H9 (cell line): ENCODE measurements at regions not wholly inside any gene's neighbourhood (a gene's known extent, or its start where the extent isn't known, plus 50 kb on each side); places are given as distances from the start of the nearest gene placed in this dataset.

Experiments used
- DNase-seq: peaks from one replicate; pipeline ENCODE4 v3.0.0-alpha.2; 2017
- H2AFZ ChIP-seq: one replicate; pipeline ENCODE4 v1.6.1; 2013; ENCODE audit warnings: mild to moderate bottlenecking, low read length, control low read depth, moderate library complexity
- H2AK5ac ChIP-seq: 2 replicates; pipeline ENCODE4 v1.6.1; 2013; ENCODE audit warnings: low read length, control low read depth, mixed read lengths; ENCODE audit not compliant: insufficient read length
- H2BK120ac ChIP-seq: one replicate; pipeline ENCODE4 v1.6.1; 2013; ENCODE audit warnings: low read depth, mild to moderate bottlenecking, low read length, control low read depth, inconsistent platforms; ENCODE audit not compliant: poor library complexity, severe bottlenecking
- H2BK12ac ChIP-seq: 2 replicates; pipeline ENCODE4 v1.6.1; 2013; ENCODE audit warnings: low read length, control low read depth, mixed read lengths, low read depth; ENCODE audit not compliant: insufficient read length
- H2BK15ac ChIP-seq: 2 replicates; pipeline ENCODE4 v1.6.1; 2013; ENCODE audit warnings: low read depth, low read length, control low read depth
- H2BK20ac ChIP-seq: one replicate; pipeline ENCODE4 v1.6.1; 2013; ENCODE audit warnings: low read depth, mild to moderate bottlenecking, low read length, control low read depth, inconsistent platforms; ENCODE audit not compliant: poor library complexity, severe bottlenecking
- H2BK5ac ChIP-seq: 2 replicates; pipeline ENCODE4 v1.6.1; 2013; ENCODE audit warnings: low read length, control low read depth, mixed read lengths; ENCODE audit not compliant: insufficient read length
- H3K14ac ChIP-seq: 2 replicates; pipeline ENCODE4 v1.6.1; 2013; ENCODE audit warnings: low read length, control low read depth; ENCODE audit not compliant: insufficient read depth
- H3K18ac ChIP-seq: 2 replicates; pipeline ENCODE4 v1.6.1; 2013; ENCODE audit warnings: low read depth, mild to moderate bottlenecking, mixed read lengths, low read length, control low read depth; ENCODE audit not compliant: insufficient read length
- H3K23ac ChIP-seq: 2 replicates; pipeline ENCODE4 v1.6.1; 2013; ENCODE audit warnings: low read length, control low read depth, mixed read lengths, low read depth; ENCODE audit not compliant: insufficient read length
- H3K23me2 ChIP-seq: 2 replicates; pipeline ENCODE4 v1.6.1; 2013; ENCODE audit warnings: low read depth, mild to moderate bottlenecking, mixed read lengths, low read length, control low read depth; ENCODE audit not compliant: insufficient read length, poor library complexity, severe bottlenecking
- H3K27ac ChIP-seq: 2 replicates; pipeline ENCODE4 v1.5.1; 2013; ENCODE audit warnings: low read length, control low read depth, mixed read lengths, low read depth; ENCODE audit not compliant: insufficient read length
- H3K27me3 ChIP-seq: 2 replicates; pipeline ENCODE4 v1.6.1; 2013; ENCODE audit warnings: low read length, control low read depth, inconsistent platforms; ENCODE audit not compliant: insufficient read depth
- H3K4ac ChIP-seq: 2 replicates; pipeline ENCODE4 v1.6.1; 2013; ENCODE audit warnings: low read depth, mild to moderate bottlenecking, control low read depth, inconsistent platforms, low read length, moderate library complexity
- H3K4me1 ChIP-seq: 2 replicates; pipeline ENCODE4 v1.6.1; 2013; ENCODE audit warnings: low read length, control low read depth, inconsistent platforms; ENCODE audit not compliant: insufficient read depth
- H3K4me2 ChIP-seq: 2 replicates; pipeline ENCODE4 v1.6.1; 2013; ENCODE audit warnings: low read length, control low read depth, mixed read lengths; ENCODE audit not compliant: insufficient read length, insufficient read depth
- H3K56ac ChIP-seq: 2 replicates; pipeline ENCODE4 v1.6.1; 2013; ENCODE audit warnings: low read depth, mild to moderate bottlenecking, mixed read lengths, low read length, control low read depth; ENCODE audit not compliant: insufficient read length
- H3K79me1 ChIP-seq: 2 replicates; pipeline ENCODE4 v1.6.1; 2013; ENCODE audit warnings: low read depth, mild to moderate bottlenecking, moderate library complexity, low read length, control low read depth, inconsistent platforms; ENCODE audit not compliant: insufficient read depth, poor library complexity, severe bottlenecking
- H3K79me2 ChIP-seq: 2 replicates; pipeline ENCODE4 v1.6.1; 2013; ENCODE audit warnings: low read length, control low read depth, inconsistent platforms; ENCODE audit not compliant: insufficient read depth
- H3K9ac ChIP-seq: 2 replicates; pipeline ENCODE4 v1.6.1; 2013; ENCODE audit warnings: low read length, control low read depth, mixed read lengths; ENCODE audit not compliant: insufficient read length; ENCODE audit errors: extremely low read depth
- H3K9me3 ChIP-seq: one replicate; pipeline ENCODE4 v1.6.1; 2013; ENCODE audit warnings: low read depth, low read length, inconsistent platforms; ENCODE audit not compliant: control insufficient read depth
- H3T11ph ChIP-seq: one replicate; pipeline ENCODE4 v1.6.1; 2013; ENCODE audit warnings: mild to moderate bottlenecking, low read length, control low read depth, inconsistent platforms
- H4K20me1 ChIP-seq: one replicate; pipeline ENCODE4 v1.6.1; 2013; ENCODE audit not compliant: control insufficient read depth, insufficient read length, insufficient read depth
- H4K5ac ChIP-seq: 2 replicates; pipeline ENCODE4 v1.6.1; 2013; ENCODE audit warnings: low read depth, mild to moderate bottlenecking, mixed read lengths, low read length, control low read depth; ENCODE audit not compliant: insufficient read length
- H4K8ac ChIP-seq: replicated peaks from 2 replicates; pipeline ENCODE4 v1.6.1; 2013; ENCODE audit warnings: low read length, control low read depth, mixed read lengths, low read depth; ENCODE audit not compliant: insufficient read length
- H4K91ac ChIP-seq: 2 replicates; pipeline ENCODE4 v1.6.1; 2013; ENCODE audit warnings: low read depth, mild to moderate bottlenecking, moderate library complexity, mixed read lengths, low read length, control low read depth; ENCODE audit not compliant: insufficient read length
- H3K27ac Mint-ChIP-seq, 3 experiments: 2 replicates in 2 of 3; 3 replicates in 1 of 3; pipeline ENCODE4 v1.8.0; 2020 to 2021; ENCODE audit warnings: mixed read lengths in 3 of 3, mild to moderate bottlenecking in 1 of 3, moderate library complexity in 1 of 3
- H3K27me3 Mint-ChIP-seq: 2 replicates; pipeline ENCODE4 v1.8.0; 2021; ENCODE audit warnings: low read depth, mild to moderate bottlenecking, moderate library complexity, mixed read lengths
- H3K36me3 Mint-ChIP-seq, 3 experiments: 2 replicates in 2 of 3; 3 replicates in 1 of 3; pipeline ENCODE4 v1.8.0; 2020 to 2021; ENCODE audit warnings: low read depth in 3 of 3, mixed read lengths in 3 of 3; ENCODE audit not compliant: insufficient read depth in 1 of 3
- H3K4me1 Mint-ChIP-seq, 2 experiments: 2 replicates each; pipeline ENCODE4 v1.8.0; 2020; ENCODE audit warnings: mixed read lengths in 2 of 2
- H3K4me3 Mint-ChIP-seq, 2 experiments: 2 replicates in 1 of 2; 3 replicates in 1 of 2; pipeline ENCODE4 v1.8.0; 2020 to 2021; ENCODE audit warnings: mild to moderate bottlenecking in 2 of 2, mixed read lengths in 2 of 2, moderate library complexity in 1 of 2
- H3K9me3 Mint-ChIP-seq, 2 experiments: 2 replicates in 1 of 2; 3 replicates in 1 of 2; pipeline ENCODE4 v1.8.0; 2020; ENCODE audit warnings: mild to moderate bottlenecking in 2 of 2, mixed read lengths in 2 of 2, moderate library complexity in 1 of 2
- WGBS: extraction: QIAGEN DNeasy Blood & Tissue Kit; methylation state at CpG from one replicate; pipeline ENCODE4 v1.1.7; 2013; ENCODE audit warnings: missing lambda C conversion rate, low lambda C conversion rate, mixed read lengths; ENCODE audit not compliant: insufficient read length; ENCODE audit errors: extremely low coverage; 5-methylcytosine and 5-hydroxymethylcytosine counted together
- TF ChIP-seq, protein P1 (sequence below): fragments of 200-600 bp; sonication (generic); conservative IDR thresholded peaks from 3 replicates; pipeline ENCODE4 v1.8.0; 2021; ENCODE audit warnings: antibody characterized with exemption, mild to moderate bottlenecking

DNA sequence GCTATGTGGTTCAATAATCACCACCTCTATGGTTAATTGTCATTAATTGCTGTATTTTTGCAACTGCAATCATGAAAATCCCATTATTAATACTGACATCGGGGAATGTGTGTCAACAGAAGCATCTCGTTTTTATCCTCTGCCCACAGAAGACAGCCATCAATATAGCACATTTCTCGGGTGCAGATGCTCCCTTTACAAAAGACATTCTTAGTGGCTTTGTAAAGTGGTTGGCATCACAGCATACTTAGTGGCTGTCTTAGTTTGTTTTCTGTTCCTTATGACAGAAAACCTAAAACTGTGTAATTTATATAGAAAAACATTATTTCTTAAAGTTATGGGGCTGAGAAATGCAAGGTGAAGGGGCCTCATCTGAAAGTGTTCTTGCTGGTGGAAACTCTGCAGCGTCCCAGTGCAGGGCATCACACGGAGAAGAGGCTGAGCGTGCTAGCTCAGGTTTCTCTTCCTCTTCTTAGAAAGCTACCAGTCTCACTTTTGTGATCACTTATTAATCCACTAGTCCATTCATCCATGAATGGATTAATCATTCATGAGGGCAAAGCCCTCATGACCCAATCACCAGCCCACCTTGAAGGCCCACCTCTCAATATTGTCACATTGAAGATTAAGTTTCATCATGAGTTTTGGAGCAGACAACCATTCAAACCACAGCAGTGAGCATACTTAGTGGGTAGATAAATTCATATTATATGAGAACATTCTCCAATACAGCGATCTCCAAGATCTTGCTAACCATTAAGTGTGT lies 1067.7 kb upstream of the PABPC4L start:
- no peaks in the 10 kb centered on the region for H3K79me2 ChIP-seq
- no peak overlapping the region for H2AK5ac ChIP-seq
- H3K23ac ChIP-seq = no peak overlapping the region
- H4K5ac ChIP-seq = no peak overlapping the region
- H3K27ac ChIP-seq = no peak overlapping the region
- H3K56ac ChIP-seq = no peak overlapping the region
- Mint-ChIP-seq H3K36me3 (no peaks in the 10 kb centered on the region), H3K4me3 (no peak overlapping the region), H3K27ac (no peak overlapping the region), H3K27me3 (no peaks in the 10 kb centered on the region), H3K4me1 (no peaks in the 10 kb centered on the region), H3K9me3 (no peaks in the 10 kb centered on the region; a peak in 1 of 5 replicates)
- H4K91ac ChIP-seq = no peak overlapping the region
- no peak overlapping the region for H2BK120ac ChIP-seq
- no peaks in the 10 kb centered on the region for H4K20me1 ChIP-seq
- H3K23me2 ChIP-seq = no peaks in the 10 kb centered on the region
- H3K27me3 ChIP-seq = no peaks in the 10 kb centered on the region
- no peak overlapping the region for H3K4me2 ChIP-seq
- no peak overlapping the region for H2BK12ac ChIP-seq
- H3K4ac ChIP-seq = no peak overlapping the region
- H3K18ac ChIP-seq = no peak overlapping the region
- H2BK15ac ChIP-seq = no peak overlapping the region
- H3K4me1 ChIP-seq = no peaks in the 10 kb centered on the region
- no peak overlapping the region for H2AFZ ChIP-seq
- WGBS = no CpG with 5 or more reads among the region's 7 CpGs
- DNase-seq = no peak
- H4K8ac ChIP-seq = no peak overlapping the region
- H3K9ac ChIP-seq = no peak overlapping the region
- no peaks in the 10 kb centered on the region for H3K79me1 ChIP-seq
- H3K14ac ChIP-seq = no peak overlapping the region
- no peak overlapping the region for H3T11ph ChIP-seq
- H2BK20ac ChIP-seq = no peak overlapping the region
- TF ChIP-seq, protein P1, sequence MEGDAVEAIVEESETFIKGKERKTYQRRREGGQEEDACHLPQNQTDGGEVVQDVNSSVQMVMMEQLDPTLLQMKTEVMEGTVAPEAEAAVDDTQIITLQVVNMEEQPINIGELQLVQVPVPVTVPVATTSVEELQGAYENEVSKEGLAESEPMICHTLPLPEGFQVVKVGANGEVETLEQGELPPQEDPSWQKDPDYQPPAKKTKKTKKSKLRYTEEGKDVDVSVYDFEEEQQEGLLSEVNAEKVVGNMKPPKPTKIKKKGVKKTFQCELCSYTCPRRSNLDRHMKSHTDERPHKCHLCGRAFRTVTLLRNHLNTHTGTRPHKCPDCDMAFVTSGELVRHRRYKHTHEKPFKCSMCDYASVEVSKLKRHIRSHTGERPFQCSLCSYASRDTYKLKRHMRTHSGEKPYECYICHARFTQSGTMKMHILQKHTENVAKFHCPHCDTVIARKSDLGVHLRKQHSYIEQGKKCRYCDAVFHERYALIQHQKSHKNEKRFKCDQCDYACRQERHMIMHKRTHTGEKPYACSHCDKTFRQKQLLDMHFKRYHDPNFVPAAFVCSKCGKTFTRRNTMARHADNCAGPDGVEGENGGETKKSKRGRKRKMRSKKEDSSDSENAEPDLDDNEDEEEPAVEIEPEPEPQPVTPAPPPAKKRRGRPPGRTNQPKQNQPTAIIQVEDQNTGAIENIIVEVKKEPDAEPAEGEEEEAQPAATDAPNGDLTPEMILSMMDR = no peak
- no peaks in the 10 kb centered on the region for H3K9me3 ChIP-seq
- no peak overlapping the region for H2BK5ac ChIP-seq
